C4-2B (cell line): ENCODE measurements at regions not wholly inside any gene's neighbourhood (a gene's known extent, or its start where the extent isn't known, plus 50 kb on each side); places are given as distances from the start of the nearest gene placed in this dataset.

Experiments
- CTCF ChIP-seq: fragments of 450-650 bp; conservative IDR thresholded peaks from 2 replicates; pipeline ENCODE4 v1.5.1; 2017; ENCODE audit warnings: mild to moderate bottlenecking
- ZFX ChIP-seq: fragments of 450-650 bp; IDR thresholded peaks from 2 replicates; pipeline ENCODE4 v1.6.1; 2017

- no peak for TF ChIP-seq CTCF
- no peak for TF ChIP-seq ZFX
These were observed 165.4 kb upstream of the FOXQ1 start for GRCh38 chr6:1146500-1146899.
